GM18507 (cell line): ENCODE measurements at regions not wholly inside any gene's neighbourhood (a gene's known extent, or its start where the extent isn't known, plus 50 kb on each side); places are given as distances from the start of the nearest gene placed in this dataset.

Experiments
- DNase-seq: peaks from one replicate; pipeline ENCODE4 v3.0.0; 2011; ENCODE audit warnings: low read depth; ENCODE audit not compliant: insufficient read length; ENCODE audit errors: extremely low spot score
- FAIRE-seq: peaks from 2 replicates; lab custom pipeline; 2011; peaks lifted over from hg19 to GRCh38; lab: Jason Lieb, UNC

DNA sequence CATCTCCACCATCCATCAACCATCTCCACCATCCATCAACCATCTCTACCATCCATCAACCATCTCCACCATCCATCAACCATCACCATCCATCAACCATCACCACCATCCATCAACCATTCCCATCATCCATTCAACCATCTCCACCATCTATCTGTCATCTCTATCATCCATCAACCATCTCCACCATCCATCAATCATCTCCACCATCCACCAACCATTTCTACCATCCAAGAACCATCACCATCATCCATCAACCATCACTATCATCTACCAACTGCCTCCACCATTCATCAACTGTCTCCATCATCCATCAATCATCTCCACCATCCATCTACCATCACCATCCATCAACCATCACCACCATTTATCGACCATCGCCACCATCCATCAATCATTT is 78.8 kb upstream of the CDH4 start:
- FAIRE-seq (no peak), DNase-seq (no peak)

DNA sequence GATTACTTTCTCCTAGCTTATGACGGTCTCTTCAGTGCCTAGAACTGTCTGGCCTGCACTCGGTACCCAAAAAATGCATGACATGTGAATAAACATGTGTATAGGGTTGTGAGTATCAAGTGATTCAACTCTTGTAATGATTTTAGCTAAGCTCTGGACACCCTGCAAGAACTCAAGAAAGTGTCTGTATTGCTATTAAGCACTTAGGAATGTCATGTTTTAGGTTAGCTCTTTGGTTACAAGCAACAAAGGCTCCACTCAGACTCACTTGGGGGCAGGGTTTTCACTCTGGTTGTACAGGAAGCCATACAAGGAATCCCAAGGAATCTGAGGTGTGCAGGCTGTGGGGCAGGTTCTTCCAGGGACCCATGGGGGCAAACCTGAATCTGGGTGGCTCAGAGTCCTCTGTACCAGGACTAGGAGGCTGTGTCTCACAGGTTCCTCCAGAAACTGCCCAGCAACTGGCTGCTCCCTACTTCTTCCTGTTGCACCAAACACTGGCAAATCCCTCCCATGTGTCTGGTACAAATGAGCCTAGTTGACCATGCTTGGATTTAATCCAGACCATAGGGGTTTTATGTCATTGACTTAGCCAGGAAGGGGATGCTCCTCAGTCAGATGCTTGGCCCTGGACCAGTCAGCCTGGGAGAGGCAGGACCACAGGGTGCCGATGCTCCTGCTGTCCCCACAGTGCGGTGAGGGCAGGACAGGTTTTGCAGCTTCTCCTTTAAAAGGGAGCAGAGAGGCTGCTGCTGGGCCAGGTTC is 77.9 kb upstream of the CDH4 start:
- no peak for DNase-seq
- no peak for FAIRE-seq

DNA sequence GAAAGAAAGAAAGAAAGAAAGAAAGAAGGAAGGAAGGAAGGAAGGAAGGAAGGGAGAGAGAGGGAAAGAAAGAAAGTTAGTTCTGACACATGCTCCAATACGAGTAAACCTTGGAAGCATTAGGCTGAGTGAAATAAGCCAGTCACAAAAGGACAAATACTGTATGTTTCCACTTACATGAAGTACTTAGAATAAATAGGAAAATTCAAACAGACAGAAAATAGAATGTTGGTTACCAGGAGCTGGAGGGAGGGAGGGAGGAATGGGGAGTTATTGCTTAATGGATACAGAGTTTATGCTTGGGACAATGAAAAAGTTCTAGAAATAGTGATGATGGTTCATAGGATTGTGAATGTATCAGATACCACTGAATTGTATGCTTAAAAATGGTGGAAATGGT is 75.2 kb upstream of the CDH4 start:
- FAIRE-seq = no peak
- no peak for DNase-seq

DNA sequence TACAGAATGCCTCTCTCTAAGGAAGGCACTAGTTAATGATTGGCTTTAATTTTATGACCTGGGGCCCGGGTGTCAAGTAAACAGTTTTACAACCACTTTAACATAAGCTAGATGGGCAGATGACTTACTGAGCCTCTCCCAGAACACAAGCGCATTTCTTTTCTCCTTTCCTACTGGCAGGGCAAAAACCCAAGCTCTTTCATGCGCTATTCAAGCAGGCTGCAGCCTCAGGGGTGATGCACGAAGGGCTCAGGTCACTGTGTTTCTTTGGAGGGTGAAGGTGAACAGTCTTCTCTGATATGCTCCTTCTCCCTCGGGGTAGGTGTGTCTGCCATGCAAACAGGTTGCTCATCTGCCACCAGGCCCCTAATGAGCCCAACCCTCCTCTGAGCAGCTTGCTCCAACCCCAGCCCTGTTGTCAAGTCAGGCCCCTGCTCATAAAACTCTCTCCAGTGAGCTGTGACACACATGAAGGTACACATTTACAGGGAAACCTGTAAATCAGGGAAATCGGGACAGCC is 73.5 kb upstream of the CDH4 start:
- FAIRE-seq = no peak
- DNase-seq = no peak

DNA sequence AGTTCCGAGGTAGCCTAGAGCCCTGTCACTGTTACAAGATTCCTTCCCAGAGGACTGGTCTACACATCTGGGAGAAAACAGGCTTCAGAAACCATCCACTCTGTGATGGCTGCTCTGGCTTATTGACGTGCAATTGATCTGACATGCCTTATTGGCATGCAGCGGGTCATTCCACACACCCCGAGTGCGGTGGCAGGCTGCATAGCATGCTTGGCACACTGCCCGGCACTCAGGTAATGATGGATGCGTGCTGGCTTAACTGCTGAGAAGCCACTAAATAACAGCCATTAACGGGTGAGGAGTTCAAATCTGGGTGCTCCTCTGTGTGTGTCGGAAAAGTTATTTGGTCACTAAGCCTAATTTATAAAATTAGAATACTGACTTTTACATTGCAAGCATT is 67.9 kb upstream of the CDH4 start:
- no peak for FAIRE-seq
- DNase-seq = no peak

DNA sequence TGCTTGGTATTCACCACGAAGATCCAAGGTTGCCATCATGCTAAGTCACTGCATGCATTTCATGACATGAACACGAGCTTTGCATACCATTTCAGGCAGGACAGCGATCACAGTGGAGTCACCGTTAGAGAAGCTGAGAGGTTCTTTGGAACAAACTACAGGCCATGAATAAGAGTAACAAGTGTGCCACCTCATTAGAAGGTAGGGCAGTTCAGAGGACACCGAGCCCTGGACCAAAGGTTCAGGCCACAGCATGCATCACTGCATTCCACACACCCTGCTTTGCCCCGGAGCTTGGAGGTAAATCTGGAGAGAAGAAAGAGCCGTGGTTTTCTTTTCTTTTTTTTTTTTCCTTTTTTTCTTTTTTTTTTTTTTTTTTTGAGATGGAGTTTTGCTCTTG is 66.9 kb upstream of the CDH4 start:
- FAIRE-seq (no peak), DNase-seq (no peak)

DNA sequence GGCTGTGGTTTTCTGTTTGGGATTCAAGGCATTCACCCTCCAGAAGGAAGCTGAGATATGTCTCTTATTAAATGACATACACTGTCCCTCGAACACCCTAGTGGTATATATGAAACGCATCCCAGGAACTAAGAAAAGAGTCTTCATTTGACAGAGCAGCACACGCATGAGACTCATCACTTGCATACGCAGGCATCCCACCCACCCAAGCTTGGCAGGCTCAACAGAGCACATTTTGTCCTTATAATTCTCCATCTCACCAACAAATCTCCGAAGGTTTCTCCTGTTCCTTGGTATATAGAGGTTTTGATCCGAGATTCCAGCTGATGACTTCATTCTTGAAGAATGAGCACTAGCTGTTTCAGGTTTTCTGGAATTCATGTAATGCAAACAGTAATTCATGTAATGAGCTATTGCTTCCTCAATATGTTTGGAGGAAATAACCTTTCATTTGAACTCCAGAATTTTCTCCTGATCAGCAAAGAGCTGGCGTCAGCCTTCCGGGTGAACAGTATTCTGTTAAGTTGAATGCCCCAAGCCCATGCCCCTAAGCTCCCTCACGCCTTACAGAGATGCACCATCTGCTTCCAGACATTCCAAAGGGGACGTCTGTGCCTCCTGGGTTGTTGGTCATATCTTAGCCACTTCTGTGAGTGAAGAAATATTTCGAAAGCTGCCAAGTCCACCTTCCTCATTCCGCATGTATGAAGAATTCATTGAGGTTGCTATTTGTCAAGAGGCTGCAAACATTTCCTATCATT is 66.0 kb upstream of the CDH4 start:
- no peak for DNase-seq

DNA sequence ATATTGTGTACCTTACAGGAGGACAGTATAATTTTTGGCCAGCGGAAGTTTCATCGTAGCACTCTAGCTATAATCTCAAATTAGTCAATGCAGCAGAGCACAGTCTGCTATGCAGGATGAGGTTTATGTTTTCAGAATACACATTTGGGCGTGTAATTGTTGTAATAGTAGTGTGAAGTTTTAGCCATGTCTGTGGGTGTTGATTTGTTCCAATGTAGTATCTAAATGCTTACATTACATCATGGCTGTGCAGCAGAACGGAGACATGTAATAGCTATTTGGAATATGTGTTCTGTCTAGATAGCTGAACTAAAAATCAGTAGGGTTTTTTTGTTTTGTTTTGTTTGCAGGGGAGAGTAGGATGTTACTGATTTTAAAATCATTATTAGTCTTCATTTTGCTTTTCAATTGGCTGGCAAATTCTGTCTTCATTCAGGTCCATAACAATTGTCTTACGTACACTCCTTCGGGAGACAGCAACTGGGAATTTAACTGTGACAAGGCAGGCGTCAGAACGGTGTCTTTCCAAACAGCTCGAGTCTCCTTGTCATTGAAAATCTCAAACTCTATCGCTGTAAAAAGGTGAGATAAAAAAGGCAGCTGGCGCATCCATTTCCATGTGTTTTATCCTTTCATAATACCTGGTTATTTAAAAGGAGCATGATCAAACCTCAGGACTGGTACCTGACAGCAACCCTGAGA is 65.1 kb upstream of the CDH4 start:
- FAIRE-seq (no peak), DNase-seq (no peak)

More for the DNA sequence above, 66.0 kb upstream of the CDH4 start:
- no peak for FAIRE-seq

DNA sequence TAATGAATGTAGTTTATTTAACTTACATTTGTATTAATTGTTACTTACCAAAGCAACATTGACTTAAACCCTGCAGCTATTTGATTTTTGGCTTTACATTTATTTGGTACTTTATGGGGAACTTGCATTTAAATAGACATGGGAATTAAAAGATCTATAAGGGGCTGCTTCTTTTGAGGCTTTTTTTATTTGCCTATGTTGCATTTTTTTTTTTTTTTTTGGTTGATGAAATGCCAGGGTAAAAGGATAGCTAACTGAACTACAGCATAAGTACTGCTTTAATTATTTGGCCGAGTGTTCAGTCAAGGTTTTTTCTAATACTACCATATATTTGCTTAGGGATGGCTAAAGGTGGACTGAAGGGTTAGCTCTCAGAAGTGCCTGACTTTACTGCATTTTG is 62.5 kb upstream of the CDH4 start:
- FAIRE-seq (no peak), DNase-seq (no peak)

DNA sequence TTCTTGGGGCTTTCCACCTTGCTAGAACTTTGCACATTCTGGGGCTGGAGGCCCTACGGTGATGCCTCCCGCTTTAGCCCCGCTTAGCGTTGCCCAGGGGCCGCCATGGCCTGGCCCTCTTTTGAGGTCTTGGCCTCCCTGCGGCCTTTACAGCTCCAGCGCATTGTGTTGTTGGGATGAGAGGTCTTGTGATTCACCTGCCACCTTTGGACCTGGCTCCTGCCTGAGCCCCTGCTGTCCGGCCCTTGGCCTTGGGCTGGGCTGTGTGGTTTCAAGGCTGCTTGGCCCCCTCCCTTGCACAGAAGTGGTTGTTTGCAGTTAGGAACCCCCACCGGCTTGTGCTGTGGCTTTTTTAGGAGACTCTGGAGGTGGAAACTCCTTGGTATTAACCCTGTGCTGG is 61.0 kb upstream of the CDH4 start:
- DNase-seq (no peak), FAIRE-seq (no peak)

DNA sequence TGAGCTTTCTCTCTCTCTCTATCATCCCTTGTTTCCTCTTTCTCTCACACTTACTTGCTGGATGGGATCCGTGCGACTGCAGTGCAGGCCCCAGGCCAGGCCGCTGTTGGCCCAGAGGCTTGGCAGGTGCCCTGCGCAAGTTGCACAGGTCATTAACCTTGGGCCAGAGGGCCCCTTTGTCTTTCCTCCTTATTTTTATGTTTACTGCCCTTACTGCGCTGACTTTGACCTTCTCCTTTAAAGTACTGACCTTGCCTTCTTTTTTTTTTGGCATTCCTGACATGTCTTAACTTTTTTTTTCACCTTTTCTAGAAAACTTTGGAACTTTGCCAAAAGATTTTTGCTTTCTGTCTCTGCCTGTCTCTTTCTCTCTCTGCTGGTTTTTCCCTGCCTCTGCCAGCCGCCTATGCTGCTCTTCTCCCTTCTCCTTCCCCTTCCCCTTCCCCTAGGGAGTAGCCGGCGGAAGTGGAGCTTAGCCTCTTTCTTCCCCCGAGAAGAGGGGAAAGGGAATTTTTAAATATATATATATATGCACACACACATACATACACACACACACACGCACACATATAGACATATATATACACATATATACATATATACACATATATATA is 59.6 kb upstream of the CDH4 start:
- DNase-seq (no peak), FAIRE-seq (no peak)

DNA sequence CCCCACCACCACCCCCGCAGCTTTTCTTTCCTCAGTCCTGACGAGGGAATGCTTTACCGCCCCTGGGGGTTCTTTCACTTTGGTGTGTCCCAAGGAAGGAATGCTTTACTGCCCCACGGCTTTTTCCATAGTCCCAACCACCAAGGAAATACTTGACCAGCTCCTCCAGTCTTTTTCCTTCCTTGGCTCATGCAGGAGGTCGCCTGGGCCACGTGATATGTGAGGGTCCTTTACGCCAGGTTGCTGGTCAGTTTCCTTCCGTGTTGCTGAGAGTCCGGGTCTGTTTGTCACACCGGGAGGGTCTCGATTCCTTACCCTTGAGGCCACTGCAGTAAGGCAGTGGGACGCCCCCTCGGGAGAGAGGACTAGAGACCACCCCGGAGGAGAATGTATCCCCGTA is 58.9 kb upstream of the CDH4 start:
- DNase-seq (no peak), FAIRE-seq (no peak)
